Suprapubic skin (tissue), 4 donors: ENCODE measurements at regions not wholly inside any gene's neighbourhood (a gene's known extent, or its start where the extent isn't known, plus 50 kb on each side); places are given as distances from the start of the nearest gene placed in this dataset.
"Not testable (repeated sequence)": the region's sequence is repeated elsewhere in the genome, so short reads cannot be mapped to it uniquely, and the experiment has no call there.

Experiments
- DNase-seq, 2 donors: peaks; one replicate each; pipeline ENCODE4 v3.0.0-alpha.2; 2019; ENCODE audit warnings: low spot score in 2 of 2
- H3K27ac ChIP-seq: fragments of 200-600 bp; sonication (generic); one replicate; pipeline ENCODE4 v1.5.1; 2019
- H3K27me3 ChIP-seq: fragments of 200-600 bp; sonication (generic); one replicate; pipeline ENCODE4 v1.5.1; 2019
- H3K36me3 ChIP-seq: fragments of 200-600 bp; sonication (generic); one replicate; pipeline ENCODE4 v1.5.1; 2019
- H3K4me1 ChIP-seq: fragments of 200-600 bp; sonication (generic); one replicate; pipeline ENCODE4 v1.5.1; 2019
- H3K4me3 ChIP-seq: fragments of 200-600 bp; sonication (generic); one replicate; pipeline ENCODE4 v1.5.1; 2019; ENCODE audit warnings: mild to moderate bottlenecking
- H3K9me3 ChIP-seq: fragments of 200-600 bp; sonication (generic); one replicate; pipeline ENCODE4 v1.5.1; 2019
- CTCF ChIP-seq, 2 donors: fragments of 200-600 bp in 1 of 2; fragments of 450-650 bp in 1 of 2; sonication (generic) in 1 of 2; IDR thresholded peaks; one replicate each; pipeline ENCODE4 v1.5.1; 2016 to 2019; ENCODE audit warnings: antibody characterized with exemption in 2 of 2, mild to moderate bottlenecking in 1 of 2, moderate library complexity in 1 of 2
- EP300 ChIP-seq: sonication (generic); formaldehyde crosslinking; IDR thresholded peaks from one replicate; pipeline ENCODE4 v1.6.1; 2017; ENCODE audit warnings: antibody characterized with exemption
- POLR2A ChIP-seq, 2 donors: fragments of 450-650 bp; IDR thresholded peaks; one replicate each; pipeline ENCODE4 v1.6.1; 2017; ENCODE audit warnings: antibody characterized with exemption in 2 of 2, mild to moderate bottlenecking in 2 of 2, moderate library complexity in 2 of 2
- POLR2AphosphoS5 ChIP-seq, 3 donors: sonication (generic); formaldehyde crosslinking; IDR thresholded peaks; one replicate each; pipeline ENCODE4 v1.6.1; 2017; ENCODE audit warnings: antibody characterized with exemption in 3 of 3
- WGBS: methylation state at CpG from one replicate; pipeline ENCODE4 v1.1.5; 2018; 5-methylcytosine and 5-hydroxymethylcytosine counted together

GRCh38 chr3:163552659-163552966 is 1525.7 kb downstream of the SI start:
- 94% methylated on average over 17 of the region's 17 CpGs for WGBS
- H3K27ac ChIP-seq: no peak overlapping the region
- TF ChIP-seq CTCF (IDR thresholded peaks at IDR 0.05) (no peak), POLR2AphosphoS5 (IDR thresholded peaks at IDR 0.05) (no peak), POLR2A (IDR thresholded peaks at IDR 0.05) (no peak), EP300 (no peak)
- no peaks in the 10 kb centered on the region for H3K36me3 ChIP-seq
- no peaks in the 10 kb centered on the region for H3K4me1 ChIP-seq
- H3K4me3 ChIP-seq: no peak overlapping the region
- no peaks in the 10 kb centered on the region for H3K9me3 ChIP-seq
- DNase-seq: no peak
- H3K27me3 ChIP-seq: no peaks in the 10 kb centered on the region

GRCh38 chr3:163551915-163552658 is 1526.2 kb downstream of the SI start:
- H3K4me1 ChIP-seq, H3K27me3 ChIP-seq, DNase-seq, H3K36me3 ChIP-seq, H3K4me3 ChIP-seq, H3K27ac ChIP-seq, H3K9me3 ChIP-seq: not testable (repeated sequence)
- WGBS: 92% methylated on average over 16 of the region's 37 CpGs

- no peaks in the 10 kb centered on the region for H3K9me3 ChIP-seq
- H3K27me3 ChIP-seq: no peaks in the 10 kb centered on the region
- TF ChIP-seq POLR2AphosphoS5 (IDR thresholded peaks at IDR 0.05) (no peak), CTCF (IDR thresholded peaks at IDR 0.05) (no peak), EP300 (no peak)
- H3K4me1 ChIP-seq: no peaks in the 10 kb centered on the region
- 41% methylated on average over 1 of the region's 1 CpG for WGBS
- H3K27ac ChIP-seq: no peak overlapping the region
- no peak for DNase-seq
- no peaks in the 10 kb centered on the region for H3K36me3 ChIP-seq
- no peak overlapping the region for H3K4me3 ChIP-seq
Measured at GRCh38 chr3:163548015-163548414, 1530.3 kb downstream of the SI start.

- Histone ChIP-seq H3K4me1 (no peaks in the 10 kb centered on the region), H3K36me3 (no peaks in the 10 kb centered on the region), H3K4me3 (no peak overlapping the region), H3K9me3 (no peaks in the 10 kb centered on the region), H3K27me3 (no peaks in the 10 kb centered on the region), H3K27ac (no peak overlapping the region)
- TF ChIP-seq EP300 (no peak), POLR2A (IDR thresholded peaks at IDR 0.05) (no peak)
- 59% methylated on average over 3 of the region's 3 CpGs for WGBS
- DNase-seq: no peak
Measured at GRCh38 chr3:163547014-163547685, 1531.1 kb downstream of the SI start.

GRCh38 chr3:163543662-163544061 is 1534.6 kb downstream of the SI start:
- no peak for TF ChIP-seq POLR2A (IDR thresholded peaks at IDR 0.05)
- no peak for TF ChIP-seq POLR2AphosphoS5 (IDR thresholded peaks at IDR 0.05)
- TF ChIP-seq EP300: no peak
- TF ChIP-seq CTCF (IDR thresholded peaks at IDR 0.05): no peak
- Histone ChIP-seq H3K27me3 (no peaks in the 10 kb centered on the region), H3K4me3 (no peak overlapping the region), H3K36me3 (no peaks in the 10 kb centered on the region), H3K4me1 (no peaks in the 10 kb centered on the region), H3K9me3 (no peaks in the 10 kb centered on the region), H3K27ac (no peak overlapping the region)
- no peak for DNase-seq
- WGBS: 60% methylated on average over 2 of the region's 2 CpGs

- Histone ChIP-seq H3K27me3 (no peaks in the 10 kb centered on the region), H3K4me1 (no peaks in the 10 kb centered on the region), H3K4me3 (no peak overlapping the region), H3K36me3 (no peaks in the 10 kb centered on the region), H3K27ac (no peak overlapping the region), H3K9me3 (no peaks in the 10 kb centered on the region)
- TF ChIP-seq POLR2AphosphoS5 (IDR thresholded peaks at IDR 0.05) (no peak), EP300 (no peak), POLR2A (IDR thresholded peaks at IDR 0.05) (no peak), CTCF (IDR thresholded peaks at IDR 0.05) (no peak)
- DNase-seq: no peak
- 74% methylated on average over 1 of the region's 1 CpG for WGBS
Measured at GRCh38 chr3:163541629-163542028, 1536.7 kb downstream of the SI start.
